ENCODE measurements at regions not wholly inside any gene's neighbourhood (a gene's known extent, or its start where the extent isn't known, plus 50 kb on each side); places are given as distances from the start of the nearest gene placed in this dataset.

GRCh38 chr13:80058626-80059025 lies 282.3 kb downstream of the SPRY2 start:
- no peak for DNase-seq
- H3K27me3 ChIP-seq: no peaks in the 10 kb centered on the region

DNA sequence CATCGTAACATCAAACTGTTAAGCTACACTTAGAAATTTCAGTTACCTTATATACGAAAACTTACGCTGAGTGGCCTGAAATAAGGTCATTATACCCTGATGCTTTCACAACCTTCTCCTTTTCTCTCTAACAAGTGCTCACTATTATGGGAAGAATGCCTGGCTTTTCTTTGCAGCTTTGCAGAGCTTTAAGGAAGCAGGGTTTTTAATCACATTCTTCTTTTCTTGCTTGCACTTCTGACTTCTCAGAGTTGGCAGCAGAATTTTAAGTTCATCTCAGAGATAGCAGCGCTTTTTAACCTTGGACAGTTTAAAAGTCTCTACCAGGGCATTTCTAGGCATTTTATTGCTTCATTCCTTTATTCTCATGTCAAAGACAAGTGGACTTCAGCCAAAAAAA lies 285.1 kb downstream of the SPRY2 start:
- intact Hi-C loops (cut with DNase I): no loop called here
- Histone ChIP-seq H3K27ac (no peak overlapping the region), H3K9me3 (no peaks in the 10 kb centered on the region), H3K27me3 (no peaks in the 10 kb centered on the region), H3K36me3 (no peaks in the 10 kb centered on the region), H3K4me3 (no peak overlapping the region), H3K4me1 (ENCODE audit: insufficient read depth) (peaks cover 3% of the 10 kb centered on the region)
- TF ChIP-seq EP300 (IDR thresholded peaks at IDR 0.05) (no peak), CTCF (IDR thresholded peaks at IDR 0.05) (no peak), POLR2A (IDR thresholded peaks at IDR 0.05) (no peak)
- DNase-seq: no peak
- 44 to 63% (median 48%) methylated on average over 4 of the region's 4 CpGs for WGBS, 3 donors

More at GRCh38 chr13:80058626-80059025, 282.3 kb downstream of the SPRY2 start:
- no peaks in the 10 kb centered on the region for H3K9me3 ChIP-seq
- WGBS, 3 donors: 91 to 92% (median 92%) methylated on average over 4 of the region's 4 CpGs
- no peak overlapping the region for H3K27ac ChIP-seq
- H3K4me1 ChIP-seq (ENCODE audit: insufficient read depth): peaks cover 3% of the 10 kb centered on the region
- no peak for TF ChIP-seq EP300 (IDR thresholded peaks at IDR 0.05)
- no peak for TF ChIP-seq CTCF (IDR thresholded peaks at IDR 0.05)
- no peak for TF ChIP-seq POLR2A (IDR thresholded peaks at IDR 0.05)
- no peak overlapping the region for H3K4me3 ChIP-seq
- intact Hi-C loops (cut with DNase I): no loop called here
- no peaks in the 10 kb centered on the region for H3K36me3 ChIP-seq

DNA sequence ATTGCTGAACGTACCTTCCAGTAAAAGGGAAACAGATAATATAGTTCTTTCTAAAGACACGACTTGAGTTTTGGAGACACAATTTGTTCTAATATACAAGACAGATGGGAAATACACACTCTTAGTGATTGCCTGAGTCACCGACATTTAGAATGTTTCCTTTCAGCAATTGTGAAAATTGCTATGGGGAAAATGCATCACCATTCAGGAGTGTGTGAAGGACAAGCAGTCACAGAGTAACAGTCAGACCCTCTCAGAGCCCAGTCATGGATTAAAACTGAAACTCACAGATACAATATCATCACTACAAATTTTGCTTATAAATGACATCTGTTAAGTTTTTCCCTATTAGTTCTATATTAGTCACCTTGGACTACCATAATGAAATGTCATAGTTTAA lies 286.1 kb downstream of the SPRY2 start:
- Histone ChIP-seq H3K4me1 (ENCODE audit: insufficient read depth) (peaks cover 3% of the 10 kb centered on the region), H3K4me3 (no peak overlapping the region), H3K36me3 (no peaks in the 10 kb centered on the region), H3K27ac (no peak overlapping the region), H3K27me3 (no peaks in the 10 kb centered on the region), H3K9me3 (no peaks in the 10 kb centered on the region)
- WGBS, 3 donors: 76 to 87% (median 81%) methylated on average over 3 of the region's 3 CpGs
- intact Hi-C loops (cut with DNase I): no loop called here
- TF ChIP-seq EP300 (IDR thresholded peaks at IDR 0.05) (no peak), CTCF (IDR thresholded peaks at IDR 0.05) (no peak), POLR2A (IDR thresholded peaks at IDR 0.05) (no peak)
- DNase-seq: no peak

DNA sequence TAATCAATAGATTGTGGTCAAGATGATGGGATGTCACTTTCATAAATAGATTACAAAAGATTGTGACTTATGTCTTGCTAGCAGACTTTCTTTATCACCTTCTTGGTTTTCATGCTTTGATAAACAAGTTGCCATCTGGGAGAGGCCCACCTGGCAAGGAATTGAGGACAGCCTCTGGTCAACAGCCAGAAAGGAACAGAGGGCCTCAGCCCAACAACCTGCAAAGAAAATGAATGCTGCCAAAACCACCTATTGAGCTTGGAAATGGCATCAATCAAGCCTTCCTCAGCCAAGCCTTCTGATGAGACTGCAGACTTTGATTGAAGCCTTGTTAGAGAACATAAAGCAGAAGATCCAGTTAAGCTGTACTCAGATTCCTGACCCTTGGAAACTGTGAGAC lies 288.6 kb downstream of the SPRY2 start:
- DNase-seq: no peak
- Histone ChIP-seq H3K36me3 (no peaks in the 10 kb centered on the region), H3K27ac (no peak overlapping the region), H3K4me3 (no peak overlapping the region), H3K27me3 (no peaks in the 10 kb centered on the region), H3K9me3 (no peaks in the 10 kb centered on the region), H3K4me1 (ENCODE audit: insufficient read depth) (peaks cover 4% of the 10 kb centered on the region)
- TF ChIP-seq CTCF (IDR thresholded peaks at IDR 0.05) (no peak), POLR2A (IDR thresholded peaks at IDR 0.05) (no peak), EP300 (IDR thresholded peaks at IDR 0.05) (no peak)
- intact Hi-C loops (cut with DNase I): no loop called here

- H3K36me3 ChIP-seq: no peaks in the 10 kb centered on the region
- TF ChIP-seq EP300 (IDR thresholded peaks at IDR 0.05) (no peak), POLR2A (IDR thresholded peaks at IDR 0.05) (no peak), CTCF (IDR thresholded peaks at IDR 0.05) (no peak)
Measured at GRCh38 chr13:80050252-80050651, 290.7 kb downstream of the SPRY2 start.

More at GRCh38 chr13:80050252-80050651, 290.7 kb downstream of the SPRY2 start:
- Histone ChIP-seq H3K4me1 (ENCODE audit: insufficient read depth) (peaks cover 1% of the 10 kb centered on the region), H3K27ac (no peak overlapping the region), H3K9me3 (no peaks in the 10 kb centered on the region), H3K4me3 (no peak overlapping the region), H3K27me3 (no peaks in the 10 kb centered on the region)
- 88 to 98% (median 93%) methylated on average over 1 of the region's 1 CpG for WGBS, 3 donors
- DNase-seq: no peak
- intact Hi-C loops (cut with DNase I): no loop called here

All from ovary (tissue), 7 donors.